OCI-LY1 (cell line): ENCODE measurements at regions not wholly inside any gene's neighbourhood (a gene's known extent, or its start where the extent isn't known, plus 50 kb on each side); places are given as distances from the start of the nearest gene placed in this dataset.

Experiments used
- H2AFZ ChIP-seq: fragments of 200-600 bp; sonication (generic), shearing (Covaris generic); 2 replicates; pipeline ENCODE4 v1.6.0; 2014; ENCODE audit warnings: antibody characterized with exemption, mild to moderate bottlenecking, low read length
- H3F3A ChIP-seq: fragments of 200-600 bp; sonication (generic), shearing (Covaris generic); 2 replicates; pipeline ENCODE4 v1.6.0; 2014; ENCODE audit warnings: mild to moderate bottlenecking, antibody characterized with exemption, low read length, moderate library complexity; ENCODE audit not compliant: insufficient read depth
- H3K27ac ChIP-seq: fragments of 200-600 bp; sonication (generic); 2 replicates; pipeline ENCODE4 v1.5.1; 2014; ENCODE audit warnings: low read length, mixed run types, mild to moderate bottlenecking, low read depth; ENCODE audit not compliant: poor library complexity, severe bottlenecking
- H3K27me3 ChIP-seq: fragments of 200-600 bp; sonication (generic); 2 replicates; pipeline ENCODE4 v1.6.0; 2014; ENCODE audit warnings: antibody characterized with exemption, mild to moderate bottlenecking, low read length, moderate library complexity; ENCODE audit not compliant: insufficient read depth
- H3K36me3 ChIP-seq: fragments of 200-600 bp; sonication (generic); 2 replicates; pipeline ENCODE4 v1.6.1; 2014; ENCODE audit warnings: mild to moderate bottlenecking, antibody characterized with exemption, low read length, moderate library complexity, mixed read lengths; ENCODE audit not compliant: insufficient read depth
- H3K4me1 ChIP-seq: fragments of 200-600 bp; sonication (generic); 2 replicates; pipeline ENCODE4 v1.5.1; 2014; ENCODE audit warnings: mild to moderate bottlenecking, low read length, moderate library complexity; ENCODE audit not compliant: insufficient read depth, severe bottlenecking
- H3K4me2 ChIP-seq: fragments of 200-600 bp; sonication (generic), shearing (Covaris generic); 2 replicates; pipeline ENCODE4 v1.6.1; 2014; ENCODE audit warnings: low read length
- H3K4me3 ChIP-seq: fragments of 200-600 bp; sonication (generic); 2 replicates; pipeline ENCODE4 v1.5.1; 2014; ENCODE audit warnings: low read length, low read depth, mild to moderate bottlenecking, mixed read lengths; ENCODE audit not compliant: poor library complexity, severe bottlenecking
- H3K79me2 ChIP-seq: fragments of 200-600 bp; shearing (Covaris generic); 2 replicates; pipeline ENCODE4 v1.6.1; 2016; ENCODE audit warnings: mixed run types, low read length, mixed read lengths; ENCODE audit not compliant: insufficient read depth
- H3K9ac ChIP-seq: fragments of 200-600 bp; sonication (generic), shearing (Covaris generic); 2 replicates; pipeline ENCODE4 v1.6.1; 2014; ENCODE audit warnings: mild to moderate bottlenecking, low read length, mixed read lengths
- H3K9me2 ChIP-seq: fragments of 200-600 bp; sonication (generic), shearing (Covaris generic); 2 replicates; pipeline ENCODE4 v1.6.1; 2014; ENCODE audit warnings: low read depth, mild to moderate bottlenecking, low read length, mixed read lengths
- H3K9me3 ChIP-seq: fragments of 200-600 bp; shearing (Covaris generic); 2 replicates; pipeline ENCODE4 v1.6.1; 2014; ENCODE audit warnings: low read length, mixed read lengths
- H4K20me1 ChIP-seq: fragments of 200-600 bp; sonication (generic), shearing (Covaris generic); 2 replicates; pipeline ENCODE4 v1.6.0; 2016; ENCODE audit warnings: mild to moderate bottlenecking, low read length; ENCODE audit not compliant: insufficient read depth
- CTCF ChIP-seq: fragments of 200-600 bp; sonication (generic), shearing (Covaris generic); IDR thresholded peaks from 2 replicates; pipeline ENCODE4 v1.5.1; 2017; ENCODE audit warnings: mild to moderate bottlenecking, antibody characterized with exemption, low read length, moderate library complexity, mixed read lengths
- EZH2 ChIP-seq: fragments of 200-600 bp; sonication (generic), shearing (Covaris generic); IDR thresholded peaks from 2 replicates; pipeline ENCODE4 v1.8.0; 2017; ENCODE audit warnings: borderline replicate concordance, mixed run types, mild to moderate bottlenecking, antibody characterized with exemption, low read length, moderate library complexity, mixed read lengths

- Histone ChIP-seq H2AFZ (no peak overlapping the region), H3K9me2 (no peaks in the 10 kb centered on the region), H3F3A (no peaks in the 10 kb centered on the region), H3K27me3 (no peaks in the 10 kb centered on the region), H3K9me3 (no peaks in the 10 kb centered on the region), H3K36me3 (no peaks in the 10 kb centered on the region), H4K20me1 (no peaks in the 10 kb centered on the region), H3K4me3 (no peak overlapping the region), H3K9ac (no peak overlapping the region), H3K27ac (no peak overlapping the region), H3K4me1 (no peaks in the 10 kb centered on the region), H3K4me2 (no peak overlapping the region), H3K79me2 (no peaks in the 10 kb centered on the region)
- TF ChIP-seq EZH2 (no peak), CTCF (no peak)
These were observed 261.2 kb downstream of the TRAM1L1 start for GRCh38 chr4:116824172-116824571.

- no peak overlapping the region for H3K27ac ChIP-seq
- no peak overlapping the region for H2AFZ ChIP-seq
- no peaks in the 10 kb centered on the region for H3K27me3 ChIP-seq
- H3K9me2 ChIP-seq, result no peaks in the 10 kb centered on the region
- no peaks in the 10 kb centered on the region for H3K79me2 ChIP-seq
- H3F3A ChIP-seq, result no peaks in the 10 kb centered on the region
- H3K36me3 ChIP-seq, result no peaks in the 10 kb centered on the region
- no peaks in the 10 kb centered on the region for H4K20me1 ChIP-seq
- no peak overlapping the region for H3K9ac ChIP-seq
- no peaks in the 10 kb centered on the region for H3K9me3 ChIP-seq
- H3K4me3 ChIP-seq, result no peak overlapping the region
- no peak overlapping the region for H3K4me2 ChIP-seq
- no peaks in the 10 kb centered on the region for H3K4me1 ChIP-seq
- TF ChIP-seq EZH2 (no peak), CTCF (no peak)
These were observed 273.6 kb downstream of the TRAM1L1 start for GRCh38 chr4:116811730-116812129.

- Histone ChIP-seq H3K27ac (no peak overlapping the region), H4K20me1 (no peaks in the 10 kb centered on the region), H3K4me2 (no peak overlapping the region), H3K4me1 (no peaks in the 10 kb centered on the region), H3K9me3 (no peaks in the 10 kb centered on the region), H3K79me2 (no peaks in the 10 kb centered on the region), H3K36me3 (no peaks in the 10 kb centered on the region), H3K9ac (no peak overlapping the region), H3K27me3 (no peaks in the 10 kb centered on the region), H3K9me2 (no peaks in the 10 kb centered on the region), H3K4me3 (no peak overlapping the region), H3F3A (no peaks in the 10 kb centered on the region), H2AFZ (no peak overlapping the region)
- TF ChIP-seq CTCF (no peak), EZH2 (no peak)
These were observed 289.4 kb downstream of the TRAM1L1 start for GRCh38 chr4:116796022-116796421.
